Gastrocnemius medialis (tissue), 4 donors: ENCODE measurements at regions not wholly inside any gene's neighbourhood (a gene's known extent, or its start where the extent isn't known, plus 50 kb on each side); places are given as distances from the start of the nearest gene placed in this dataset.
"Not testable (repeated sequence)": the region's sequence is repeated elsewhere in the genome, so short reads cannot be mapped to it uniquely, and the experiment has no call there.

Experiments used
- CTCF ChIP-seq, 5 experiments: fragments of 450-650 bp in 3 of 5; fragments of 200-600 bp in 2 of 5; sonication (generic) in 2 of 5; IDR thresholded peaks in 4 of 5; conservative IDR thresholded peaks in 1 of 5; 1 replicate in 4 of 5; 2 replicates in 1 of 5; pipeline ENCODE4 v1.5.1; 2016 to 2019; ENCODE audit warnings: antibody characterized with exemption in 5 of 5, mild to moderate bottlenecking in 3 of 5, moderate library complexity in 3 of 5
- POLR2A ChIP-seq, 2 donors: fragments of 450-650 bp; IDR thresholded peaks; one replicate each; pipeline ENCODE4 v1.6.1; 2017; ENCODE audit warnings: antibody characterized with exemption in 2 of 2, mild to moderate bottlenecking in 2 of 2, moderate library complexity in 2 of 2

DNA sequence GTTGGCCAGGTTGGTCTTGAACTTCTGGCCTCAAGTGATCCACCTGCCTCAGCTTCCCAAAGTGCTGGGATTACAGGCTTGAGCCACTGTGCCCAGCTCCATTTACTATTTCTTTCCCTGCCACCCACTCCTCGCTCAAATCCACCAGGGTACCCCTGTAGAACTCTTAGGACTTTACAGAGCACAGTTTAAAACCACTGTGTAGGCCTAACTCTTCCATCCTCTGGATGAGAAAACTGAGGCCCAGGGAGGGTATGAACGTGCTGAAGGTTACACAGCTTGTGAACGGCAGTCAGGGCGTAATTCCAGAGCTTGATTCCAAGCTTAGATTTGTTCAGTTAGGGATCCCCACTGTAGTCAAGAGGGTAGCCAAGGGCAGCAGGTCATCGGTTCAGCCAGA, 309.1 kb downstream of the GOLGA6L6 start:
- not testable (repeated sequence) for TF ChIP-seq CTCF (IDR thresholded peaks at IDR 0.05 in 4 of 5, conservative IDR thresholded peaks at IDR 0.05 in 1 of 5); POLR2A (IDR thresholded peaks at IDR 0.05)
